Naive B cell (primary cell): ENCODE measurements at regions not wholly inside any gene's neighbourhood (a gene's known extent, or its start where the extent isn't known, plus 50 kb on each side); places are given as distances from the start of the nearest gene placed in this dataset.
A peak's percentile ranks its signal among the peaks of the same experiment; 100 is the strongest.

Experiments
- ATAC-seq, 2 donors: fragments of 150-1000 bp; cut with Tn5 transposase; 2 replicates each; pipeline ENCODE4 v1.10.0; 2021; ENCODE audit warnings: low read depth in 2 of 2, mild to moderate bottlenecking in 2 of 2, moderate library complexity in 2 of 2
- DNase-seq: peaks from one replicate; pipeline ENCODE4 v3.0.0; 2022
- H3K27ac Mint-ChIP-seq, 6 donors: one replicate each; pipeline ENCODE4 v1.8.0; 2020 to 2022; ENCODE audit warnings: mild to moderate bottlenecking in 6 of 6, mixed read lengths in 6 of 6, moderate library complexity in 5 of 6, inconsistent platforms in 2 of 6
- H3K27me3 Mint-ChIP-seq, 3 donors: one replicate each; pipeline ENCODE4 v1.8.0; 2021 to 2022; ENCODE audit warnings: mixed read lengths in 3 of 3, mild to moderate bottlenecking in 1 of 3
- H3K36me3 Mint-ChIP-seq, 2 donors: one replicate each; pipeline ENCODE4 v1.8.0; 2020 to 2022; ENCODE audit warnings: mixed read lengths in 2 of 2, inconsistent platforms in 1 of 2, mild to moderate bottlenecking in 1 of 2
- H3K4me1 Mint-ChIP-seq, 3 donors: one replicate each; pipeline ENCODE4 v1.8.0; 2020 to 2022; ENCODE audit warnings: mixed read lengths in 3 of 3, inconsistent platforms in 1 of 3, mild to moderate bottlenecking in 1 of 3, moderate library complexity in 1 of 3
- H3K4me3 Mint-ChIP-seq, 8 donors: one replicate each; pipeline ENCODE4 v1.8.0; 2020 to 2022; ENCODE audit warnings: mild to moderate bottlenecking in 8 of 8, mixed read lengths in 8 of 8, moderate library complexity in 8 of 8, inconsistent platforms in 2 of 8
- H3K9me3 Mint-ChIP-seq, 7 donors: one replicate each; pipeline ENCODE4 v1.8.0; 2020 to 2022; ENCODE audit warnings: mixed read lengths in 7 of 7, mild to moderate bottlenecking in 5 of 7, inconsistent platforms in 2 of 7, moderate library complexity in 1 of 7

- Mint-ChIP-seq H3K4me3 (no peak overlapping the region), H3K27ac (no peak overlapping the region), H3K4me1 (no peaks in the 10 kb centered on the region), H3K27me3 (no peaks in the 10 kb centered on the region), H3K9me3 (peaks cover 0 to 7% (median 2%) of the 10 kb centered on the region in 7 donors), H3K36me3 (no peaks in the 10 kb centered on the region)
- no peak for ATAC-seq
- DNase-seq: no peak
These were observed 183.0 kb downstream of the GBA3 start for GRCh38 chr4:22875587-22876257.

GRCh38 chr4:22874334-22874912 lies 181.7 kb downstream of the GBA3 start:
- H3K27me3 Mint-ChIP-seq: no peaks in the 10 kb centered on the region
- ATAC-seq (no peak), DNase-seq (no peak)
- H3K4me3 Mint-ChIP-seq: no peak overlapping the region
- no peaks in the 10 kb centered on the region for H3K36me3 Mint-ChIP-seq
- H3K27ac Mint-ChIP-seq: no peak overlapping the region
- H3K9me3 Mint-ChIP-seq: peaks cover 0 to 10% (median 2%) of the 10 kb centered on the region in 7 donors
- no peaks in the 10 kb centered on the region for H3K4me1 Mint-ChIP-seq

- no peaks in the 10 kb centered on the region for H3K27me3 Mint-ChIP-seq
- no peaks in the 10 kb centered on the region for H3K36me3 Mint-ChIP-seq
- DNase-seq: no peak
- H3K4me1 Mint-ChIP-seq: no peaks in the 10 kb centered on the region
- ATAC-seq: no peak
- H3K4me3 Mint-ChIP-seq: no peak overlapping the region
- H3K27ac Mint-ChIP-seq: no peak overlapping the region
- H3K9me3 Mint-ChIP-seq: peaks cover 0 to 15% (median 2%) of the 10 kb centered on the region in 7 donors
These were observed 181.2 kb downstream of the GBA3 start for GRCh38 chr4:22873899-22874298.

GRCh38 chr4:22870847-22871449 lies 178.2 kb downstream of the GBA3 start:
- H3K4me3 Mint-ChIP-seq: no peak overlapping the region
- no peak for DNase-seq
- H3K4me1 Mint-ChIP-seq: no peaks in the 10 kb centered on the region
- peaks cover 0 to 16% (median 2%) of the 10 kb centered on the region in 7 donors for H3K9me3 Mint-ChIP-seq
- H3K27me3 Mint-ChIP-seq: no peaks in the 10 kb centered on the region
- H3K27ac Mint-ChIP-seq: no peak overlapping the region
- H3K36me3 Mint-ChIP-seq: no peaks in the 10 kb centered on the region
- no peak for ATAC-seq

- Mint-ChIP-seq H3K27ac (no peak overlapping the region), H3K9me3 (peaks cover 0 to 16% (median 0%) of the 10 kb centered on the region in 7 donors), H3K4me1 (no peaks in the 10 kb centered on the region), H3K27me3 (no peaks in the 10 kb centered on the region), H3K36me3 (no peaks in the 10 kb centered on the region), H3K4me3 (peak overlapping the region in 1 of 8 donors; percentile 17)
- DNase-seq (no peak), ATAC-seq (no peak)
These were observed 176.5 kb downstream of the GBA3 start for GRCh38 chr4:22869235-22869634.
